ENCODE measurements at regions not wholly inside any gene's neighbourhood (a gene's known extent, or its start where the extent isn't known, plus 50 kb on each side); places are given as distances from the start of the nearest gene placed in this dataset.

DNA sequence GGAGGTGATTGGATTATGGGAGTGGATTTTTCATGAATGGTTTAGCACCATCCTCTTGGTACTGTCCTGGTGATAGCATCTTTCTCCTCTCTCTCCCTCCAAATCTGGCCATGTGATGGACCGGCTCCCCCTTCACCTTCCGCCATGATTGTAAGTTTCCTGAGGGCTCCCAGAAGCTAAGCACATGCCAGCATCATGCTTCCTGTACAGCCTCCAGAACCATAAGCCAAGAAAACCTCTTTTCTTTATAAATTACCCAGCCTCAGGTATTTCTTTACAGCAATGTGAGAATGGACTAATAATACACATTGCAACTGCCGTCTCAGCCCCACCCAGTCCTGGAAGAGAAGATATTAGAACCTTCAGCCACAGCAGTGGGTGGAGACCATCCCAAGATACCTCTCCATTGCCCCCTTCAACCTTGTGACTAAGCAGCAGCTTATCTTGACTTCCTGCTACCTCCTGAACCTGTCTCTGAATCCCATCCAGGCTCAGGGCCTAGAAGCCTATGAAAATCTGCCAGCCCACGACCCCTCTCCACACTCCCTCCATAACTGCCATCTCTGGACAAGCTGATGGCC lies 81.8 kb upstream of the AGAP1 start:
- TF ChIP-seq OVOL3 (tag by site-specific recombination; IDR thresholded peaks at IDR 0.05), result no peak
- no peak for TF ChIP-seq CTCF (tag by site-specific recombination; IDR thresholded peaks at IDR 0.05)
- no peak for TF ChIP-seq YY1 (tag by site-specific recombination; IDR thresholded peaks at IDR 0.05)
- TF ChIP-seq, protein P1, sequence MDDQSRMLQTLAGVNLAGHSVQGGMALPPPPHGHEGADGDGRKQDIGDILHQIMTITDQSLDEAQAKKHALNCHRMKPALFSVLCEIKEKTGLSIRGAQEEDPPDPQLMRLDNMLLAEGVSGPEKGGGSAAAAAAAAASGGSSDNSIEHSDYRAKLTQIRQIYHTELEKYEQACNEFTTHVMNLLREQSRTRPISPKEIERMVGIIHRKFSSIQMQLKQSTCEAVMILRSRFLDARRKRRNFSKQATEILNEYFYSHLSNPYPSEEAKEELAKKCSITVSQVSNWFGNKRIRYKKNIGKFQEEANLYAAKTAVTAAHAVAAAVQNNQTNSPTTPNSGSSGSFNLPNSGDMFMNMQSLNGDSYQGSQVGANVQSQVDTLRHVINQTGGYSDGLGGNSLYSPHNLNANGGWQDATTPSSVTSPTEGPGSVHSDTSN (CRISPR knock-in tag; IDR thresholded peaks at IDR 0.05), result no peak
- TF ChIP-seq PRDM1 (tag by site-specific recombination; IDR thresholded peaks at IDR 0.05), result no peak
- no peak for TF ChIP-seq ZBTB44 (tag by site-specific recombination; IDR thresholded peaks at IDR 0.05)
- TF ChIP-seq ZNF747 (tag by site-specific recombination; IDR thresholded peaks at IDR 0.05), result no peak
- no peak for TF ChIP-seq REST (tag by site-specific recombination; IDR thresholded peaks at IDR 0.05)
- TF ChIP-seq ZNF629 (tag by site-specific recombination; IDR thresholded peaks at IDR 0.05), result no peak
- TF ChIP-seq TRIM28 (IDR thresholded peaks at IDR 0.05; ENCODE audit: borderline replicate concordance, low read length), result no peak

Data from HEK293 (cell line).